WTC11 (cell line): ENCODE measurements at regions not wholly inside any gene's neighbourhood (a gene's known extent, or its start where the extent isn't known, plus 50 kb on each side); places are given as distances from the start of the nearest gene placed in this dataset.
A peak's percentile ranks its signal among the peaks of the same experiment; 100 is the strongest.

Source experiments
- ATAC-seq: fragments of 200-7000 bp; cut with Tn5 transposase; 2 replicates; pipeline ENCODE4 v1.10.0; 2021; ENCODE audit warnings: mild to moderate bottlenecking, moderate library complexity
- CTCF ChIA-PET: fragments of 300-600 bp; sonication (Branson Sonifier 250); formaldehyde crosslinking; loops from one replicate; lab custom pipeline; 2021; ENCODE audit warnings: antibody characterized with exemption; lab: Charles Lee
- POLR2A ChIA-PET: fragments of 350-600 bp; sonication (Branson Sonifier 250); formaldehyde crosslinking; loops from one replicate; lab custom pipeline; 2021; ENCODE audit warnings: antibody characterized with exemption; lab: Charles Lee
- DNase-seq: peaks from one replicate; pipeline ENCODE4 v3.0.0; 2021; ENCODE audit warnings: low spot score
- H3K27ac Mint-ChIP-seq: 2 replicates; pipeline ENCODE4 v1.8.0; 2021; ENCODE audit warnings: mixed read lengths
- H3K27me3 Mint-ChIP-seq: 2 replicates; pipeline ENCODE4 v1.8.0; 2021; ENCODE audit warnings: low read depth, mild to moderate bottlenecking, moderate library complexity, mixed read lengths
- H3K36me3 Mint-ChIP-seq: 2 replicates; pipeline ENCODE4 v1.8.0; 2021; ENCODE audit warnings: mixed read lengths
- H3K4me1 Mint-ChIP-seq: 2 replicates; pipeline ENCODE4 v1.8.0; 2022; ENCODE audit warnings: mixed read lengths
- H3K4me3 Mint-ChIP-seq: 2 replicates; pipeline ENCODE4 v1.8.0; 2021; ENCODE audit warnings: mild to moderate bottlenecking, moderate library complexity, mixed read lengths
- H3K9me3 Mint-ChIP-seq: 2 replicates; pipeline ENCODE4 v1.8.0; 2021; ENCODE audit warnings: mixed read lengths
- ATF1 ChIP-seq: sonication (generic); formaldehyde crosslinking; IDR thresholded peaks from 2 replicates; pipeline ENCODE4 v1.8.1; 2023; ENCODE audit warnings: mild to moderate bottlenecking, moderate library complexity, missing genetic modification reagents
- ELF4 ChIP-seq: sonication (generic); formaldehyde crosslinking; IDR thresholded peaks from 2 replicates; pipeline ENCODE4 v1.8.1; 2022; ENCODE audit warnings: low read depth, mild to moderate bottlenecking, moderate library complexity, missing genetic modification reagents
- GTF2I ChIP-seq: fragments of 250-450 bp; sonication (Bioruptor Pico); conservative IDR thresholded peaks from 2 replicates; pipeline ENCODE4 v1.4.0; 2021; ENCODE audit warnings: mild to moderate bottlenecking
- JAZF1 ChIP-seq: fragments of 250-450 bp; sonication (Bioruptor Pico); IDR thresholded peaks from 2 replicates; pipeline ENCODE4 v1.9.0; 2021; ENCODE audit warnings: moderate library complexity, mild to moderate bottlenecking, inconsistent platforms
- JUN ChIP-seq: sonication (generic); formaldehyde crosslinking; IDR thresholded peaks from 2 replicates; pipeline ENCODE4 v1.8.0; 2023; ENCODE audit warnings: mild to moderate bottlenecking, missing genetic modification reagents
- KAT7 ChIP-seq: sonication (generic); formaldehyde crosslinking; IDR thresholded peaks from 2 replicates; pipeline ENCODE4 v1.8.1; 2023; ENCODE audit warnings: missing genetic modification reagents, mild to moderate bottlenecking, borderline replicate concordance
- MLX ChIP-seq: sonication (generic); formaldehyde crosslinking; IDR thresholded peaks from 2 replicates; pipeline ENCODE4 v1.8.1; 2023; ENCODE audit warnings: mild to moderate bottlenecking, missing genetic modification reagents, moderate library complexity
- MYBL2 ChIP-seq: sonication (generic); formaldehyde crosslinking; IDR thresholded peaks from 2 replicates; pipeline ENCODE4 v1.8.1; 2023; ENCODE audit warnings: mild to moderate bottlenecking, moderate library complexity, missing genetic modification reagents
- NR3C1 ChIP-seq: sonication (generic); formaldehyde crosslinking; conservative IDR thresholded peaks from 2 replicates; pipeline ENCODE4 v1.8.1; 2023; ENCODE audit warnings: low read depth, mild to moderate bottlenecking, missing genetic modification reagents
- SMAD4 ChIP-seq: sonication (generic); formaldehyde crosslinking; IDR thresholded peaks from 2 replicates; pipeline ENCODE4 v1.8.0; 2022; ENCODE audit warnings: mild to moderate bottlenecking, missing genetic modification reagents
- TP53 ChIP-seq: sonication (generic); formaldehyde crosslinking; IDR thresholded peaks from 2 replicates; pipeline ENCODE4 v1.8.1; 2023; ENCODE audit warnings: mild to moderate bottlenecking, missing genetic modification reagents
- ZBTB21 ChIP-seq: sonication (generic); formaldehyde crosslinking; IDR thresholded peaks from 2 replicates; pipeline ENCODE4 v1.8.1; 2023; ENCODE audit warnings: mild to moderate bottlenecking, missing genetic modification reagents, borderline replicate concordance
- ZBTB43 ChIP-seq: sonication (generic); formaldehyde crosslinking; IDR thresholded peaks from 2 replicates; pipeline ENCODE4 v1.8.1; 2023; ENCODE audit warnings: mild to moderate bottlenecking, missing genetic modification reagents
- ZNF396 ChIP-seq: fragments of 250-450 bp; sonication (Bioruptor Pico); IDR thresholded peaks from 2 replicates; pipeline ENCODE4 v1.8.0; 2021; ENCODE audit warnings: mild to moderate bottlenecking, moderate library complexity, borderline replicate concordance
- ZNF671 ChIP-seq: fragments of 250-450 bp; sonication (Bioruptor Pico); IDR thresholded peaks from 2 replicates; pipeline ENCODE4 v1.8.0; 2021; ENCODE audit warnings: mild to moderate bottlenecking
- TF ChIP-seq, protein P1 (sequence below): sonication (generic); formaldehyde crosslinking; IDR thresholded peaks from 2 replicates; pipeline ENCODE4 v1.8.0; 2022; ENCODE audit warnings: missing genetic modification reagents
- TF ChIP-seq, protein P2 (sequence below): sonication (generic); formaldehyde crosslinking; IDR thresholded peaks from 2 replicates; pipeline ENCODE4 v1.8.1; 2022; ENCODE audit warnings: low read depth, missing genetic modification reagents, borderline replicate concordance
- TF ChIP-seq, protein P3 (sequence below): fragments of 250-450 bp; sonication (Bioruptor Pico); IDR thresholded peaks from 2 replicates; pipeline ENCODE4 v1.8.0; 2021; ENCODE audit warnings: mild to moderate bottlenecking

GRCh38 chr5:60395712-60396329 is 304.1 kb downstream of the DEPDC1B start:
- DNase-seq: peak; percentile 20
- TF ChIP-seq MYBL2 (no peak), JAZF1 (CRISPR knock-in tag) (no peak), ATF1 (CRISPR knock-in tag) (no peak), ZNF396 (CRISPR knock-in tag) (no peak), GTF2I (no peak)
- no peak overlapping the region for H3K4me3 Mint-ChIP-seq
- ATAC-seq: peak; percentile 93
- H3K27me3 Mint-ChIP-seq: no peaks in the 10 kb centered on the region
- peaks cover under 1% of the 10 kb centered on the region for H3K4me1 Mint-ChIP-seq
- H3K36me3 Mint-ChIP-seq: no peaks in the 10 kb centered on the region
- ChIA-PET POLR2A (no interaction called here), CTCF (interaction anchor here (0.5 to 1.7 kb wide), 8 partner anchors 17 to 541 kb away, joined by 3 to 5 read pairs (median 3); no protein-coding TSS in a partner anchor)
- no peak overlapping the region for H3K27ac Mint-ChIP-seq
- no peaks in the 10 kb centered on the region for H3K9me3 Mint-ChIP-seq

DNA sequence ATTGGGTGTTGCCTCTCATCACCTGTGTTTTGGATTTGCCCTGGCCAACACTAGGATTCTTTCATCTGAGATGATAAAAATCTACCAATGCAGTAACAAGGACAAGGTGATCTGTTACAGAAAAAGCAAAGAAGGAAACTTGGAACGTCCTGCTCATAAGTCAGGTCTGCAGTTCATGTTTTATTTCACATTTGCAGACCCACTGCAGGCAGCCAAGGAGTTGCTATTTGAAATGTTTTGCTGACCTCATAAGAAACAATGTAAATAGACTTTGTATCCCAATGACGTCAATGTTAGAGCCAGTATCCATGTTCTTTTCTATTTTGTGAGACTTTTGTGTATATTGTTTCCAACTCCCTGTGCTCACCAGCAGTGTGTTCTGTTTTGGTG is 312.9 kb downstream of the DEPDC1B start:
- H3K4me3 Mint-ChIP-seq: no peak overlapping the region
- TF ChIP-seq MLX (no peak), JUN (CRISPR knock-in tag) (no peak), KAT7 (CRISPR knock-in tag) (no peak), ZBTB21 (CRISPR knock-in tag) (no peak), ELF4 (CRISPR knock-in tag) (no peak), ZNF671 (CRISPR knock-in tag) (no peak), SMAD4 (no peak), ZBTB43 (CRISPR knock-in tag) (no peak)
- ChIA-PET POLR2A (no interaction called here), CTCF (no interaction called here)
- H3K27me3 Mint-ChIP-seq: no peaks in the 10 kb centered on the region
- ATAC-seq: no peak
- DNase-seq: no peak
- H3K27ac Mint-ChIP-seq: no peak overlapping the region
- no peaks in the 10 kb centered on the region for H3K36me3 Mint-ChIP-seq
- peaks cover 32% of the 10 kb centered on the region for H3K4me1 Mint-ChIP-seq
- no peaks in the 10 kb centered on the region for H3K9me3 Mint-ChIP-seq

DNA sequence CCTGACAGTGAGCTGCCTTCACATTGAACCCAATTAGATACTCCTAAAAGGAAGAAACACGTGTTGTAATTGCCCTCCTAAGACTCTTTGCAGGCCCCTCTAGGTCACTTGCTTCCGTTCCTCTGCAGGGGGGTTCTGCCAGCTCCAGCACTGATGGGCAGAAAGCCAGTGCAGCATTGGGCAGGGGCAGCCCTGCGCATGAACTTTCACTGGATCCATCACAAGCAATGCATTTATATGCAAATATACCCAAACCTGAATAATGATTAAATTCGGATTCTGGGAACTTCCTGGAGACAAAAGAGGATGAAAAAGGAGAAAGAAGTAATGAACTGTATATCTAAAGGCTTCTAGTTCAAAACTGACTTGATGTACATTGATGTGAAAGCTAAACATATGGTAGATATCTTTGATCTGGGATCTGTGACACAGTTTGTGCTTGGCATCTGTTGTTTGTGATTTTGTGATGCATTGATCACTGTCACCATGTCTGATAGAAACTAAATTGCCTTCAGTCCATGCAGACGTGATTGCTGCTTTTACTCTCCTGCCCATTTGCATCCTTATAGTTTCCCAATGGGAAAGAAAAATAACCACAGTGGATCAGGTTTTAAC is 313.4 kb downstream of the DEPDC1B start:
- H3K36me3 Mint-ChIP-seq: no peaks in the 10 kb centered on the region
- TF ChIP-seq, protein P1, sequence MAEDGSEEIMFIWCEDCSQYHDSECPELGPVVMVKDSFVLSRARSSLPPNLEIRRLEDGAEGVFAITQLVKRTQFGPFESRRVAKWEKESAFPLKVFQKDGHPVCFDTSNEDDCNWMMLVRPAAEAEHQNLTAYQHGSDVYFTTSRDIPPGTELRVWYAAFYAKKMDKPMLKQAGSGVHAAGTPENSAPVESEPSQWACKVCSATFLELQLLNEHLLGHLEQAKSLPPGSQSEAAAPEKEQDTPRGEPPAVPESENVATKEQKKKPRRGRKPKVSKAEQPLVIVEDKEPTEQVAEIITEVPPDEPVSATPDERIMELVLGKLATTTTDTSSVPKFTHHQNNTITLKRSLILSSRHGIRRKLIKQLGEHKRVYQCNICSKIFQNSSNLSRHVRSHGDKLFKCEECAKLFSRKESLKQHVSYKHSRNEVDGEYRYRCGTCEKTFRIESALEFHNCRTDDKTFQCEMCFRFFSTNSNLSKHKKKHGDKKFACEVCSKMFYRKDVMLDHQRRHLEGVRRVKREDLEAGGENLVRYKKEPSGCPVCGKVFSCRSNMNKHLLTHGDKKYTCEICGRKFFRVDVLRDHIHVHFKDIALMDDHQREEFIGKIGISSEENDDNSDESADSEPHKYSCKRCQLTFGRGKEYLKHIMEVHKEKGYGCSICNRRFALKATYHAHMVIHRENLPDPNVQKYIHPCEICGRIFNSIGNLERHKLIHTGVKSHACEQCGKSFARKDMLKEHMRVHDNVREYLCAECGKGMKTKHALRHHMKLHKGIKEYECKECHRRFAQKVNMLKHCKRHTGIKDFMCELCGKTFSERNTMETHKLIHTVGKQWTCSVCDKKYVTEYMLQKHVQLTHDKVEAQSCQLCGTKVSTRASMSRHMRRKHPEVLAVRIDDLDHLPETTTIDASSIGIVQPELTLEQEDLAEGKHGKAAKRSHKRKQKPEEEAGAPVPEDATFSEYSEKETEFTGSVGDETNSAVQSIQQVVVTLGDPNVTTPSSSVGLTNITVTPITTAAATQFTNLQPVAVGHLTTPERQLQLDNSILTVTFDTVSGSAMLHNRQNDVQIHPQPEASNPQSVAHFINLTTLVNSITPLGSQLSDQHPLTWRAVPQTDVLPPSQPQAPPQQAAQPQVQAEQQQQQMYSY (CRISPR knock-in tag): no peak
- no peak for TF ChIP-seq TP53 (CRISPR knock-in tag)
- TF ChIP-seq, protein P2, sequence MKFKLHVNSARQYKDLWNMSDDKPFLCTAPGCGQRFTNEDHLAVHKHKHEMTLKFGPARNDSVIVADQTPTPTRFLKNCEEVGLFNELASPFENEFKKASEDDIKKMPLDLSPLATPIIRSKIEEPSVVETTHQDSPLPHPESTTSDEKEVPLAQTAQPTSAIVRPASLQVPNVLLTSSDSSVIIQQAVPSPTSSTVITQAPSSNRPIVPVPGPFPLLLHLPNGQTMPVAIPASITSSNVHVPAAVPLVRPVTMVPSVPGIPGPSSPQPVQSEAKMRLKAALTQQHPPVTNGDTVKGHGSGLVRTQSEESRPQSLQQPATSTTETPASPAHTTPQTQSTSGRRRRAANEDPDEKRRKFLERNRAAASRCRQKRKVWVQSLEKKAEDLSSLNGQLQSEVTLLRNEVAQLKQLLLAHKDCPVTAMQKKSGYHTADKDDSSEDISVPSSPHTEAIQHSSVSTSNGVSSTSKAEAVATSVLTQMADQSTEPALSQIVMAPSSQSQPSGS (CRISPR knock-in tag): no peak
- TF ChIP-seq, protein P3, sequence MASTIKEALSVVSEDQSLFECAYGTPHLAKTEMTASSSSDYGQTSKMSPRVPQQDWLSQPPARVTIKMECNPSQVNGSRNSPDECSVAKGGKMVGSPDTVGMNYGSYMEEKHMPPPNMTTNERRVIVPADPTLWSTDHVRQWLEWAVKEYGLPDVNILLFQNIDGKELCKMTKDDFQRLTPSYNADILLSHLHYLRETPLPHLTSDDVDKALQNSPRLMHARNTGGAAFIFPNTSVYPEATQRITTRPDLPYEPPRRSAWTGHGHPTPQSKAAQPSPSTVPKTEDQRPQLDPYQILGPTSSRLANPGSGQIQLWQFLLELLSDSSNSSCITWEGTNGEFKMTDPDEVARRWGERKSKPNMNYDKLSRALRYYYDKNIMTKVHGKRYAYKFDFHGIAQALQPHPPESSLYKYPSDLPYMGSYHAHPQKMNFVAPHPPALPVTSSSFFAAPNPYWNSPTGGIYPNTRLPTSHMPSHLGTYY (CRISPR knock-in tag): no peak
- TF ChIP-seq ELF4 (CRISPR knock-in tag): no peak
- TF ChIP-seq NR3C1 (CRISPR knock-in tag): no peak
- TF ChIP-seq, all 79 proteins: peak for 0
- H3K27me3 Mint-ChIP-seq: no peaks in the 10 kb centered on the region
- H3K4me1 Mint-ChIP-seq: peaks cover 32% of the 10 kb centered on the region
- H3K4me3 Mint-ChIP-seq: no peak overlapping the region
- ChIA-PET POLR2A (no interaction called here), CTCF (interaction anchor here (0.6 kb wide), 1 partner anchor 21 kb away, joined by 3 read pairs; no protein-coding TSS in a partner anchor)
- no peak overlapping the region for H3K27ac Mint-ChIP-seq
- no peaks in the 10 kb centered on the region for H3K9me3 Mint-ChIP-seq
- peak; percentile 11 for DNase-seq
- peak; percentile 71 for ATAC-seq
